ENCODE measurements at regions not wholly inside any gene's neighbourhood (a gene's known extent, or its start where the extent isn't known, plus 50 kb on each side); places are given as distances from the start of the nearest gene placed in this dataset.

- Histone ChIP-seq H3K4me3 (ENCODE audit: low read depth, low read length) (no peak overlapping the region), H3K27me3 (ENCODE audit: control insufficient read depth, insufficient read depth, low read length) (no peaks in the 10 kb centered on the region), H3K36me3 (ENCODE audit: control insufficient read depth, insufficient read depth, low read length) (no peaks in the 10 kb centered on the region)
- DNase-seq (ENCODE audit: low read depth): no peak
- peak; percentile 6 for TF ChIP-seq CTCF (IDR thresholded peaks at IDR 0.05; ENCODE audit: insufficient read depth, low read length, poor library complexity, severe bottlenecking)
Observed at GRCh38 chr4:66169341-66169740, 499.1 kb upstream of the EPHA5 start.

DNA sequence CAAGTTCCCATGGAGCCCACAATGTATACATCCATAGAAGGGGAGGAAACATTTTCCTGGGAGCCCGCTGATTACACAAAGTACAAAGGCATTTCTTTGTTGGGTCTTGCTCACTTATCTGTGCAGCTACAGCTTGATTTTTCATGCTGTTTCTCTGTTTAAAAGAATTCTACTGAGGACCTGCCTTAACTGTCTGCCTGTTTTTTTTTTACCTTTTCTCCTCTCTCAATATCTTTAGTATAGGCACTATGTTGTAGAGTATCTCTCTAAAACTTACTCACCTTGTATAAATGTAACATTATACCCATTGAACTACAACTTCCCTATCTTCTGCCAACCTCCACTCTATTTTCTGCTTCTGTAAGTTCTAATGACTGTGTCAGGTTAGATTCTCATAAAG, 494.6 kb upstream of the EPHA5 start:
- TF ChIP-seq CTCF (IDR thresholded peaks at IDR 0.05; ENCODE audit: insufficient read depth, low read length, poor library complexity, severe bottlenecking): no peak
- H3K27me3 ChIP-seq (ENCODE audit: control insufficient read depth, insufficient read depth, low read length): no peaks in the 10 kb centered on the region
- H3K4me3 ChIP-seq (ENCODE audit: low read depth, low read length): no peak overlapping the region
- H3K36me3 ChIP-seq (ENCODE audit: control insufficient read depth, insufficient read depth, low read length): no peaks in the 10 kb centered on the region
- no peak for DNase-seq (ENCODE audit: low read depth)

GRCh38 chr4:66160606-66161005, 490.3 kb upstream of the EPHA5 start:
- no peaks in the 10 kb centered on the region for H3K27me3 ChIP-seq (ENCODE audit: control insufficient read depth, insufficient read depth, low read length)
- H3K36me3 ChIP-seq (ENCODE audit: control insufficient read depth, insufficient read depth, low read length): no peaks in the 10 kb centered on the region
- no peak overlapping the region for H3K4me3 ChIP-seq (ENCODE audit: low read depth, low read length)
- no peak for DNase-seq (ENCODE audit: low read depth)
- TF ChIP-seq CTCF (IDR thresholded peaks at IDR 0.05; ENCODE audit: insufficient read depth, low read length, poor library complexity, severe bottlenecking): no peak

GRCh38 chr4:66157594-66157993, 487.3 kb upstream of the EPHA5 start:
- no peak for TF ChIP-seq CTCF (IDR thresholded peaks at IDR 0.05; ENCODE audit: insufficient read depth, low read length, poor library complexity, severe bottlenecking)
- Histone ChIP-seq H3K36me3 (ENCODE audit: control insufficient read depth, insufficient read depth, low read length) (no peaks in the 10 kb centered on the region), H3K27me3 (ENCODE audit: control insufficient read depth, insufficient read depth, low read length) (no peaks in the 10 kb centered on the region), H3K4me3 (ENCODE audit: low read depth, low read length) (no peak overlapping the region)
- no peak for DNase-seq (ENCODE audit: low read depth)

GRCh38 chr4:66130042-66130441, 459.8 kb upstream of the EPHA5 start:
- H3K36me3 ChIP-seq (ENCODE audit: control insufficient read depth, insufficient read depth, low read length): no peaks in the 10 kb centered on the region

More at GRCh38 chr4:66130042-66130441, 459.8 kb upstream of the EPHA5 start:
- no peak for TF ChIP-seq CTCF (IDR thresholded peaks at IDR 0.05; ENCODE audit: insufficient read depth, low read length, poor library complexity, severe bottlenecking)
- Histone ChIP-seq H3K27me3 (ENCODE audit: control insufficient read depth, insufficient read depth, low read length) (no peaks in the 10 kb centered on the region), H3K4me3 (ENCODE audit: low read depth, low read length) (no peak overlapping the region)
- DNase-seq (ENCODE audit: low read depth): no peak
